Amniotic stem cell (primary cell): ENCODE measurements at regions not wholly inside any gene's neighbourhood (a gene's known extent, or its start where the extent isn't known, plus 50 kb on each side); places are given as distances from the start of the nearest gene placed in this dataset.

ENCODE experiments used
- DNase-seq: peaks from one replicate; lab custom pipeline; 2025; lab: John Stamatoyannopoulos, UW

- no peak for DNase-seq
Observed at GRCh38 chr4:123096038-123096437, 173.6 kb upstream of the NUDT6 start.

- DNase-seq: no peak
Observed at GRCh38 chr4:123102897-123103471, 180.6 kb upstream of the NUDT6 start.

- DNase-seq: no peak
Observed at GRCh38 chr4:123104310-123105025, 182.1 kb upstream of the NUDT6 start.

- no peak for DNase-seq
Observed at GRCh38 chr4:123105026-123105420, 182.6 kb upstream of the NUDT6 start.

- no peak for DNase-seq
Observed at GRCh38 chr4:123106747-123107146, 184.3 kb upstream of the NUDT6 start.

- no peak for DNase-seq
Observed at GRCh38 chr4:123107444-123108252, 185.3 kb upstream of the NUDT6 start.

GRCh38 chr4:123109139-123109538 is 186.7 kb upstream of the NUDT6 start:
- no peak for DNase-seq

GRCh38 chr4:123110147-123110546 is 187.8 kb upstream of the NUDT6 start:
- DNase-seq: no peak

- no peak for DNase-seq
Observed at GRCh38 chr4:123110685-123111084, 188.3 kb upstream of the NUDT6 start.

- no peak for DNase-seq
Observed at GRCh38 chr4:123113155-123113554, 190.8 kb upstream of the NUDT6 start.

GRCh38 chr4:123114084-123114914 is 191.9 kb upstream of the NUDT6 start:
- DNase-seq: no peak

GRCh38 chr4:123114915-123115756 is 192.7 kb upstream of the NUDT6 start:
- no peak for DNase-seq

GRCh38 chr4:123116412-123116811 is 194.0 kb upstream of the NUDT6 start:
- DNase-seq: no peak

GRCh38 chr4:123120473-123120872 is 198.1 kb upstream of the NUDT6 start:
- no peak for DNase-seq

GRCh38 chr4:123121241-123121907 is 199.0 kb upstream of the NUDT6 start:
- DNase-seq: no peak

- no peak for DNase-seq
Observed at GRCh38 chr4:123125477-123125876, 203.1 kb upstream of the NUDT6 start.

- DNase-seq: no peak
Observed at GRCh38 chr4:123127218-123127617, 204.8 kb upstream of the NUDT6 start.

GRCh38 chr4:123127875-123128274 is 205.5 kb upstream of the NUDT6 start:
- no peak for DNase-seq

- DNase-seq: no peak
Observed at GRCh38 chr4:123133397-123134050, 211.1 kb upstream of the NUDT6 start.

GRCh38 chr4:123144616-123145015 is 222.2 kb upstream of the NUDT6 start:
- no peak for DNase-seq
